Mammary epithelial cell (primary cell): ENCODE measurements at regions not wholly inside any gene's neighbourhood (a gene's known extent, or its start where the extent isn't known, plus 50 kb on each side); places are given as distances from the start of the nearest gene placed in this dataset.

Source experiments
- EZH2 ChIP-seq: IDR thresholded peaks from 2 replicates; pipeline ENCODE4 v1.6.1; 2012; ENCODE audit warnings: low read length, inconsistent platforms, borderline replicate concordance
- TF ChIP-seq, protein P1 (sequence below), 2 donors: IDR thresholded peaks in 1 of 2; conservative IDR thresholded peaks in 1 of 2; 2 replicates each; pipeline ENCODE4 v1.5.1; 2011 to 2012; ENCODE audit warnings: inconsistent platforms in 2 of 2, low read length in 2 of 2, mild to moderate bottlenecking in 2 of 2, control low read depth in 1 of 2, low read depth in 1 of 2; ENCODE audit not compliant: insufficient read depth in 1 of 2; ENCODE audit errors: extremely low read depth in 1 of 2

DNA sequence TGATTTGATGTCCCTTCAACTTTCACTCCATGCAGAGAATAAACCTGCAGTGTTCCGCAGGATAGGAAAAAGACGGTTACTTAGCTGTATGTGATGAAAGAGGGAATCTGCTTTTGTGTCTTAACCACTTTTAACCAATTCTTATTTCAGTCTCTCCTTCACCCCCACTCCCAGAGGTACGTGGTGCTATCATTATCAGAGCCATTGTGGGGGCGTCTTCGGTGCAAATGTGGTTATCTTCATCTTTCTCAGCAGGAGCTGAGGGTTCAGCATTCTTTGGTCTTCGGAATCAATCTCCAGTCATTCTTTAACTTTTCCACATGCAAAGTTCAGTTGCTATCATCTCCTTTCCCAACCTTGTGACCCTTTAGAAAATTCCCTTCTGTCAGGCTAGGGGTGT is 219.9 kb upstream of the LYZL1 start:
- TF ChIP-seq, protein P1, sequence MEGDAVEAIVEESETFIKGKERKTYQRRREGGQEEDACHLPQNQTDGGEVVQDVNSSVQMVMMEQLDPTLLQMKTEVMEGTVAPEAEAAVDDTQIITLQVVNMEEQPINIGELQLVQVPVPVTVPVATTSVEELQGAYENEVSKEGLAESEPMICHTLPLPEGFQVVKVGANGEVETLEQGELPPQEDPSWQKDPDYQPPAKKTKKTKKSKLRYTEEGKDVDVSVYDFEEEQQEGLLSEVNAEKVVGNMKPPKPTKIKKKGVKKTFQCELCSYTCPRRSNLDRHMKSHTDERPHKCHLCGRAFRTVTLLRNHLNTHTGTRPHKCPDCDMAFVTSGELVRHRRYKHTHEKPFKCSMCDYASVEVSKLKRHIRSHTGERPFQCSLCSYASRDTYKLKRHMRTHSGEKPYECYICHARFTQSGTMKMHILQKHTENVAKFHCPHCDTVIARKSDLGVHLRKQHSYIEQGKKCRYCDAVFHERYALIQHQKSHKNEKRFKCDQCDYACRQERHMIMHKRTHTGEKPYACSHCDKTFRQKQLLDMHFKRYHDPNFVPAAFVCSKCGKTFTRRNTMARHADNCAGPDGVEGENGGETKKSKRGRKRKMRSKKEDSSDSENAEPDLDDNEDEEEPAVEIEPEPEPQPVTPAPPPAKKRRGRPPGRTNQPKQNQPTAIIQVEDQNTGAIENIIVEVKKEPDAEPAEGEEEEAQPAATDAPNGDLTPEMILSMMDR (conservative IDR thresholded peaks at IDR 0.05 in 1 of 2, IDR thresholded peaks at IDR 0.05 in 1 of 2; ENCODE audit: extremely low read depth in 1 of 2, insufficient read depth in 1 of 2, low read depth in 1 of 2, low read length in 2 of 2) = no peak
- no peak for TF ChIP-seq EZH2
